ENCODE measurements at regions not wholly inside any gene's neighbourhood (a gene's known extent, or its start where the extent isn't known, plus 50 kb on each side); places are given as distances from the start of the nearest gene placed in this dataset.
"Not testable (repeated sequence)": the region's sequence is repeated elsewhere in the genome, so short reads cannot be mapped to it uniquely, and the experiment has no call there.

GRCh38 chr1:182308826-182309225 lies 82.8 kb downstream of the GLUL start:
- Histone ChIP-seq H3K4me3 (ENCODE audit: low read depth in 1 of 2, low read length in 2 of 2) (no peak overlapping the region), H3K36me3 (ENCODE audit: control insufficient read depth in 2 of 2, insufficient read depth in 2 of 2, low read length in 1 of 2) (no peaks in the 10 kb centered on the region), H3K27ac (ENCODE audit: low read depth in 2 of 2, low read length in 1 of 2) (no peak overlapping the region), H3K4me1 (ENCODE audit: control insufficient read depth in 2 of 2, insufficient read depth in 2 of 2, low read length in 1 of 2) (no peaks in the 10 kb centered on the region), H3K27me3 (ENCODE audit: control insufficient read depth in 1 of 2, insufficient read depth in 2 of 2, low read length in 2 of 2) (no peaks in the 10 kb centered on the region), H3K9me3 (ENCODE audit: control insufficient read depth in 2 of 2, insufficient read depth in 1 of 2, low read depth in 1 of 2, low read length in 1 of 2) (no peaks in the 10 kb centered on the region)

GRCh38 chr1:182307486-182307885 lies 84.1 kb downstream of the GLUL start:
- H3K4me3 ChIP-seq (ENCODE audit: low read depth in 1 of 2, low read length in 2 of 2); H3K4me1 ChIP-seq (ENCODE audit: control insufficient read depth in 2 of 2, insufficient read depth in 2 of 2, low read length in 1 of 2); H3K27me3 ChIP-seq (ENCODE audit: control insufficient read depth in 1 of 2, insufficient read depth in 2 of 2, low read length in 2 of 2); H3K9me3 ChIP-seq (ENCODE audit: control insufficient read depth in 2 of 2, insufficient read depth in 1 of 2, low read depth in 1 of 2, low read length in 1 of 2); H3K27ac ChIP-seq (ENCODE audit: low read depth in 2 of 2, low read length in 1 of 2); H3K36me3 ChIP-seq (ENCODE audit: control insufficient read depth in 2 of 2, insufficient read depth in 2 of 2, low read length in 1 of 2): not testable (repeated sequence)
- 95 to 97% methylated on average over 8 of the region's 8 CpGs for WGBS, 2 donors

- no peak overlapping the region for H3K27ac ChIP-seq (ENCODE audit: low read depth in 2 of 2, low read length in 1 of 2)
- H3K9me3 ChIP-seq (ENCODE audit: control insufficient read depth in 2 of 2, insufficient read depth in 1 of 2, low read depth in 1 of 2, low read length in 1 of 2) = no peaks in the 10 kb centered on the region
- no peaks in the 10 kb centered on the region for H3K27me3 ChIP-seq (ENCODE audit: control insufficient read depth in 1 of 2, insufficient read depth in 2 of 2, low read length in 2 of 2)
- H3K4me3 ChIP-seq (ENCODE audit: low read depth in 1 of 2, low read length in 2 of 2) = no peak overlapping the region
- no peaks in the 10 kb centered on the region for H3K4me1 ChIP-seq (ENCODE audit: control insufficient read depth in 2 of 2, insufficient read depth in 2 of 2, low read length in 1 of 2)
- H3K36me3 ChIP-seq (ENCODE audit: control insufficient read depth in 2 of 2, insufficient read depth in 2 of 2, low read length in 1 of 2) = no peaks in the 10 kb centered on the region
These were observed 85.7 kb downstream of the GLUL start for GRCh38 chr1:182305861-182306260.

GRCh38 chr1:182304627-182305026 lies 87.0 kb downstream of the GLUL start:
- no peaks in the 10 kb centered on the region for H3K4me1 ChIP-seq (ENCODE audit: control insufficient read depth in 2 of 2, insufficient read depth in 2 of 2, low read length in 1 of 2)
- no peak overlapping the region for H3K4me3 ChIP-seq (ENCODE audit: low read depth in 1 of 2, low read length in 2 of 2)
- H3K36me3 ChIP-seq (ENCODE audit: control insufficient read depth in 2 of 2, insufficient read depth in 2 of 2, low read length in 1 of 2) = no peaks in the 10 kb centered on the region
- H3K27ac ChIP-seq (ENCODE audit: low read depth in 2 of 2, low read length in 1 of 2) = no peak overlapping the region
- H3K9me3 ChIP-seq (ENCODE audit: control insufficient read depth in 2 of 2, insufficient read depth in 1 of 2, low read depth in 1 of 2, low read length in 1 of 2) = no peaks in the 10 kb centered on the region
- H3K27me3 ChIP-seq (ENCODE audit: control insufficient read depth in 1 of 2, insufficient read depth in 2 of 2, low read length in 2 of 2) = no peaks in the 10 kb centered on the region

GRCh38 chr1:182304218-182304617 lies 87.4 kb downstream of the GLUL start:
- H3K9me3 ChIP-seq (ENCODE audit: control insufficient read depth in 2 of 2, insufficient read depth in 1 of 2, low read depth in 1 of 2, low read length in 1 of 2) = no peaks in the 10 kb centered on the region
- WGBS, 2 donors = 69 to 82% methylated on average over 3 of the region's 3 CpGs
- no peak overlapping the region for H3K4me3 ChIP-seq (ENCODE audit: low read depth in 1 of 2, low read length in 2 of 2)
- H3K27me3 ChIP-seq (ENCODE audit: control insufficient read depth in 1 of 2, insufficient read depth in 2 of 2, low read length in 2 of 2) = no peaks in the 10 kb centered on the region
- no peak overlapping the region for H3K27ac ChIP-seq (ENCODE audit: low read depth in 2 of 2, low read length in 1 of 2)
- H3K36me3 ChIP-seq (ENCODE audit: control insufficient read depth in 2 of 2, insufficient read depth in 2 of 2, low read length in 1 of 2) = no peaks in the 10 kb centered on the region
- no peaks in the 10 kb centered on the region for H3K4me1 ChIP-seq (ENCODE audit: control insufficient read depth in 2 of 2, insufficient read depth in 2 of 2, low read length in 1 of 2)

- Histone ChIP-seq H3K9me3 (ENCODE audit: control insufficient read depth in 2 of 2, insufficient read depth in 1 of 2, low read depth in 1 of 2, low read length in 1 of 2) (no peaks in the 10 kb centered on the region), H3K4me1 (ENCODE audit: control insufficient read depth in 2 of 2, insufficient read depth in 2 of 2, low read length in 1 of 2) (no peaks in the 10 kb centered on the region), H3K36me3 (ENCODE audit: control insufficient read depth in 2 of 2, insufficient read depth in 2 of 2, low read length in 1 of 2) (no peaks in the 10 kb centered on the region), H3K27me3 (ENCODE audit: control insufficient read depth in 1 of 2, insufficient read depth in 2 of 2, low read length in 2 of 2) (no peaks in the 10 kb centered on the region), H3K4me3 (ENCODE audit: low read depth in 1 of 2, low read length in 2 of 2) (no peak overlapping the region), H3K27ac (ENCODE audit: low read depth in 2 of 2, low read length in 1 of 2) (no peak overlapping the region)
- 44 to 47% methylated on average over 2 of the region's 2 CpGs for WGBS, 2 donors
These were observed 87.8 kb downstream of the GLUL start for GRCh38 chr1:182303778-182304177.

GRCh38 chr1:182301467-182302198 lies 90.0 kb downstream of the GLUL start:
- H3K4me3 ChIP-seq (ENCODE audit: low read depth in 1 of 2, low read length in 2 of 2) = no peak overlapping the region
- H3K36me3 ChIP-seq (ENCODE audit: control insufficient read depth in 2 of 2, insufficient read depth in 2 of 2, low read length in 1 of 2) = no peaks in the 10 kb centered on the region

GRCh38 chr1:182301026-182301436 lies 90.6 kb downstream of the GLUL start:
- no peak overlapping the region for H3K4me3 ChIP-seq (ENCODE audit: low read depth in 1 of 2, low read length in 2 of 2)
- H3K9me3 ChIP-seq (ENCODE audit: control insufficient read depth in 2 of 2, insufficient read depth in 1 of 2, low read depth in 1 of 2, low read length in 1 of 2) = no peaks in the 10 kb centered on the region
- no peaks in the 10 kb centered on the region for H3K36me3 ChIP-seq (ENCODE audit: control insufficient read depth in 2 of 2, insufficient read depth in 2 of 2, low read length in 1 of 2)
- no peaks in the 10 kb centered on the region for H3K4me1 ChIP-seq (ENCODE audit: control insufficient read depth in 2 of 2, insufficient read depth in 2 of 2, low read length in 1 of 2)
- H3K27ac ChIP-seq (ENCODE audit: low read depth in 2 of 2, low read length in 1 of 2) = no peak overlapping the region
- no peaks in the 10 kb centered on the region for H3K27me3 ChIP-seq (ENCODE audit: control insufficient read depth in 1 of 2, insufficient read depth in 2 of 2, low read length in 2 of 2)
- 73 to 80% methylated on average over 8 of the region's 8 CpGs for WGBS, 2 donors

More at GRCh38 chr1:182301467-182302198, 90.0 kb downstream of the GLUL start:
- Histone ChIP-seq H3K4me1 (ENCODE audit: control insufficient read depth in 2 of 2, insufficient read depth in 2 of 2, low read length in 1 of 2) (no peaks in the 10 kb centered on the region), H3K9me3 (ENCODE audit: control insufficient read depth in 2 of 2, insufficient read depth in 1 of 2, low read depth in 1 of 2, low read length in 1 of 2) (no peaks in the 10 kb centered on the region), H3K27me3 (ENCODE audit: control insufficient read depth in 1 of 2, insufficient read depth in 2 of 2, low read length in 2 of 2) (no peaks in the 10 kb centered on the region), H3K27ac (ENCODE audit: low read depth in 2 of 2, low read length in 1 of 2) (no peak overlapping the region)
- WGBS, 2 donors = 79 to 85% methylated on average over 9 of the region's 9 CpGs

GRCh38 chr1:182299728-182300616 lies 91.6 kb downstream of the GLUL start:
- no peaks in the 10 kb centered on the region for H3K27me3 ChIP-seq (ENCODE audit: control insufficient read depth in 1 of 2, insufficient read depth in 2 of 2, low read length in 2 of 2)
- WGBS, 2 donors = 41 to 47% methylated on average over 3 of the region's 3 CpGs
- no peaks in the 10 kb centered on the region for H3K9me3 ChIP-seq (ENCODE audit: control insufficient read depth in 2 of 2, insufficient read depth in 1 of 2, low read depth in 1 of 2, low read length in 1 of 2)
- no peaks in the 10 kb centered on the region for H3K4me1 ChIP-seq (ENCODE audit: control insufficient read depth in 2 of 2, insufficient read depth in 2 of 2, low read length in 1 of 2)
- no peak overlapping the region for H3K27ac ChIP-seq (ENCODE audit: low read depth in 2 of 2, low read length in 1 of 2)
- no peak overlapping the region for H3K4me3 ChIP-seq (ENCODE audit: low read depth in 1 of 2, low read length in 2 of 2)
- H3K36me3 ChIP-seq (ENCODE audit: control insufficient read depth in 2 of 2, insufficient read depth in 2 of 2, low read length in 1 of 2) = no peaks in the 10 kb centered on the region

All from esophagus (tissue), 2 donors.